GM21515 (cell line): ENCODE measurements at regions not wholly inside any gene's neighbourhood (a gene's known extent, or its start where the extent isn't known, plus 50 kb on each side); places are given as distances from the start of the nearest gene placed in this dataset.

Experiments
- ATAC-seq: cut with Tn5 transposase; IDR thresholded peaks from one replicate; pipeline ENCODE4 v1.9.1; 2021; ENCODE audit not compliant: unreplicated experiment

DNA sequence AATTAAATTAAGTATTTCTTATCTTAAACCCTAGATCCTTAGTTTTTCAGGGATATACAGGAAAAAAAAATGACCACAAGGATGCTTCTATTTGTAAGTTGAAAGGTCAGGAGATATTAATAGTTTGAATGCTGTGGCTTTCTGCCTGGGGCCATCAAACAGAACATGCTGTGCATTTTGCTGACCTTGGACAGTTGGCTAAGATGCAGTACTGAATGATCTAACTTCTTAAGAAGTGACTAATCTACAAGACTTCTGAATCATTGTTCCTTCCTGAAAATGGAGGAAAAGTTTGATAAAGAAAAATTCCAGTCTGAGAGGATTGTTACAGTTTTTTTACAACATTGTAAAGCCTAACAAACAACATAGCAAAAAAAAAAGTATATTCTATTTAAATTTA is 237.8 kb upstream of the JADE1 start:
- ATAC-seq = no peak

DNA sequence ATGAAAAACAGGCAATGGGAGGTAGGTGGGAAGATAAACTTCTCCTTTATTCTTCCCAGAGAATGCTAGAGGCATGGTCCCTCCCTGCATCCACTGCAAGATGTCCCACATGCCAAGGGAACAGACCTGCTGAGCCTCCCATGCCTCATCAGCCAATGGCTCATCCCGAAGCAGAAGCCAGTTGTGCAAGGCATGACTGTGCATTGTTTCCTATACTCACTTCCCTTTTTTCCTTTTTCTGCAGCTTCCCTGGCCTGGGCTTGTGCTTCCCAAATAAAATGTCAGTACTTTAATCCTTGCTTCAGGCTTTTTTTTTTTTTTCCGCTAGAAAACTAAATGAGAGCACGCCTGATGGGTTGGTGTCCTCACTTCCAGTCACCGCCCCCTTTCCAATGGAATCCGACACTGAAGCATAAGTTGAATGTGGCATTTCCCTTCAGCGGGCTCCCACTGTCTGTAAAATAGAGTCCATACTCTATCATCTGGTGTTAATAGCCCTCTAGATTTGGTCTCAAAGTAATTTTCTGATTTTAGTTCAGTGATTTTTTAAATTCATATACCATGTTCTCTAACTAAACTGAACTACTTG is 239.0 kb upstream of the JADE1 start:
- ATAC-seq = no peak

DNA sequence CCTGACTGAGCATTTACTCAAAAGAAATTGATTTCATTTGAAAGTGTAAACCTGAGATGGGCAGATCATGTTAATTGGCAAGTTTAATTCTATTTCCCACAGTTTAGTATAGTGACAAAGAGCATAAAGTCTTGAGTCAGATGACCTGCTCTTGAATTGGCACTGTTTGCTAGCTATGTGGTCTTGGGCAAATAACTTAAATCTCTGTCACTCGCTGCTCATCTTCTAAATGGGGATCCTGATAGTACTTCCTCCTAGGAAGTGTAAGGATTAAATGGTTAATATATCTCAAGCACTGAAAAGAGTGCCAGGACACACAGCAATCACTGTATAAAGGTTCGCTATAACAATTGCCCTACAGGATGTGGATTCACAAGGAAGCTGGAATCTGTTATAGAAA is 242.8 kb upstream of the JADE1 start:
- ATAC-seq = no peak

DNA sequence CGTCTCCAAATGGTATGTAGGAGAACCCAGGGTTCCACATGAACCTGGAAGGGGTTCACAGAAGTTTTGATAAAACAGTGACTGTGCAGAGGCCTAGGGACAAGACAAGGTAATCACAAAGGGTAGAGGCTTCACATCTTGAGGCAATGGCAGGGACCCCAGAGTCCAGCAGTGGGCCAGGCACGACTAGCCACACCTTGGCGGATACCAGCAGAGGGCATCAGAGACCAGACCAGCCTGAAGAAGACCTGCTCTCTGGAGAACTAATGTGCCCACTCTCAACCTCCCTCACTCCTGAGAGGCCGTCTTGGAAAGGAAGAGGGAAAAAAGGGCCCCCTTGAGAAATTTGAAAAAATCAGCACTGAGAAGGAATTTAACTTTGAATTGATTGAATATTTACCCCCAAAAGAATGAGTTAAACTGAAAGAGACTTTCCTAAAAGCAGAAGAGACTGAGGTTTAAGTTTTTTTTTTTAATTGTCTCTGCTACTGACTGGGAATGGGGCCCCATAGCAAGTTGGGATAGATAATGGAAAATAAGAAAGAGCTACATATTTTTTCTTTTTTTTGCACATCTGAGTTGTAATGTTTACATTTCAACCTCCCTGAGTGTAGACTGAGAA is 243.8 kb upstream of the JADE1 start:
- ATAC-seq = no peak

DNA sequence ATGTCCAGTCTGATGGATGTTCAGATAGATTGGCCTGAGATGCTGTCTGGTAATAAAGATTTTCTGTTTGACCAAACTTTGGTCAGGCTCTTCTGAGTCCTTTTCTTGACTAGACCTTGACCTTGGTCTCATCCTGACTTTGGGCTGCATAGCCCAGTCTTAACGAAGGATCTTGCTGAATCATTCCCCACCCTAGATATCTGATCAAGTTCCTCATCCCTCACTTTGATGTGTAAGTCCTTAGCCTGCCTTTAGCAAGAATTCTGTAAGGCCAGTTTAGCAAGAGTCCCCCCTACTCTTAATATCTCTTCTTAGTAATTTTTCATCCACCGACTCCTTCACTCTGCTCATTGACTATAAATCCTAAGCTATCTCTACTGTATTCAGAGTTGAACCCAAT is 244.4 kb upstream of the JADE1 start:
- no peak for ATAC-seq

DNA sequence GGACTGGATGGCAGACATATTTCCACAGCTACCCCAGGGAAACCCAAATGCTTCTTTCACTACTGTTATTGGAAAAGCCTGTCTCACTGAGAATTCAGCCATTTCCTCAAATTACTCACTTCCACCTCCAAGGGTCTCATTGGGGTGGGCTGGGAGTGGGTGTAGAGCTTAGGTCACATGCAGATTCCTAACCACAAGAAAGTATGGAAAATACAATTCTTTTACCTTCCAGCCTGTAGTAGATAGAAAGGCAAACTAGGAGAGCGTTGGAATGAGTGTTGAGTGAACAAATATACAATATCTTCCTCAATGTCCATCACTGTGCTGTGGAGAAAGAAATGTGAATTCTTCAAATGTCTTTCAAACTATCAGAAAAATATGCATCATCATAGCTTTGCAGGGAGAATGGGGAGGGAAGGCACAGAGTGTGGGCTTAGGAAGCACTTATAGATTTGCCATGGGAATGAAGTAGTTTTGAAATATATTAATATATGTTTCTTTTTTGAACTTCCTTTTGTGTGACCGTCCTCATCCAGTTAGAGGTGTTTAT is 245.3 kb upstream of the JADE1 start:
- no peak for ATAC-seq

DNA sequence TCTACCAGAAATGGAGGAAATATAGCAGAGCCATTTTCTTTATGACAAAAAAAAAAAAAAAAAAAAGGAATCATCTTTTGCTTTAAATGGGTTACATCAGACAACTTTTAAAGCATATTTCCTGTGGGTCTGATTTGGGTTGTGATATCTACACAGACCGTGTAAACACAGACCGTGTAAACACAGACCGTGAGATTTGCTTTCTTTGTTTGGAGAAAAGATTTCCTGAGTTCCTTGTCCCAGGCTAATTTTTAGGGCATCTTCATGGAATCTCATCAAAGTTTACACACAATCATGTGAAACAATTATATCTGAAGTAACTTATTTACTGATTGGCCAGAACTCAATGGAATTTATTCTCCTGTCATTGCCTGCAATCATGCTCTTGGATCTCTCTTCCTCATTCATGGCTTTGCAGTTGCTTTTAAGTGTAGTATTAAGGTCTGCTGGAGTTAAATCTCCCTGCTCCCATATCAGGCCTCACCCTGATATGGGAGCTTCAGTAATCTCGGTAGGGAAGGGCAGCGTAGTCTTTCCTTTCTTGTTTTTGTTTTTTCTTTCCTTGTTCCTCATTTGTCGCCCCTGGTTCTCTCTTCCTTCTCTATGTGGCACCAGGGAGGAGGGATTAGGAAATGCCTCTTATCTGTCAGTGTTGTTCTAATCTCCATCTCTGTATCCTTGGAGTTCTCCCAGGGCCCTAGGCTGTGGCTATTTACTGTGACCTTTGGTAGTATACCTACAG is 248.6 kb upstream of the JADE1 start:
- ATAC-seq = no peak

DNA sequence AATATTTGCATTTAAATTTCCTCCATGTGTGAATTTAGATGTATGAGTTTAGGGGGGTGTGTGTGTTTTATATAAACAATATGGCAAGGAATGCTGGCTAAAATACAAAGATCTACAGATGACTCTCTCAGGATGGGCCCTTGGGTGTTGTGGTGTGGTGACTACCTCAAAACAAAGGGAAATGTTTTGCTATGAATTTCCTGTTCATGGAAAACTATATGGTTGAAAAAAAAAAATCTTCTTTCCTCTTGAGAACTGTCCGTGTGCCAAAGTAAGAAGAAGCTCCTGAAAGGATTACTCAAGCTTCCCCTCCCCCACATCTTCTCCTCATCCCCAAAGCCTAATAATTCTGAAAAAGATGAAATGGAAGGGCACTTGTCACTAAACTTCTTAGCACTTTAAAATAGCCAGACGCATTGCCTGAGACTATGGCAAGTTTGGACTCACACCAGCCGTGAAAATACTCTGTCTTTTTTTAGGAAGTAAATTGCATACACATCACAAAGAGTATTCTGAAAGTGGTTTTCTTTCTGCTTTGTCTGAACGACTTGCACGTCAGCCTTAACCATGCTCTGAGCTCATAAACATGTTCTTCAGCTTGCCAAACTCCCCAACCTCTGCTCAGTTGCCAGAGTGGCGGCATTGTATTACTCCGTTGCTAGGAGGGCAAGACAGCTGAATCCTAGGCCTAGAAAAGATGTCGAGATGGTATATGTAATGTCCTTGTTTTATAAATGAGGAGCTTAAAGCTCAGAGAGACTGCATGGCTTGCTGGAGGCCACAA is 250.4 kb upstream of the JADE1 start:
- ATAC-seq = no peak

DNA sequence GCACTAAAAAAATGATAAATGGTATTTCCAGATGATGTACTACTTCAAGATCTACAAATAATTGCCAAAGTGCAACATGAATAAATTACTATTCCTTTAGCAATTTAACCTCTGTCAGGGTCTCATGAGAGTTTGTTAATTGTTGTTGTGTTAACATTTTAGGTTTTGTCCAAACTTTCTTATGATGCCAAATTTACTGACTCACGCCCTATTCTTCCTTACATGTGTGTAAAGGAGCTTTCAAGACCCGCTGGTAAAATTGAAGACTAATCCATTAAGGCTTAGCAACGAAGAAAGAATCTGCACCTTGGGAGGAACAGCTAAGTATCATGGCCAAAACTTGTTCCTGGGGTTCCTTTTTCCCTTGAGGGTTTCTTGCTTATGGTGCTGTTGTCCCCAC is 252.7 kb upstream of the JADE1 start:
- no peak for ATAC-seq

DNA sequence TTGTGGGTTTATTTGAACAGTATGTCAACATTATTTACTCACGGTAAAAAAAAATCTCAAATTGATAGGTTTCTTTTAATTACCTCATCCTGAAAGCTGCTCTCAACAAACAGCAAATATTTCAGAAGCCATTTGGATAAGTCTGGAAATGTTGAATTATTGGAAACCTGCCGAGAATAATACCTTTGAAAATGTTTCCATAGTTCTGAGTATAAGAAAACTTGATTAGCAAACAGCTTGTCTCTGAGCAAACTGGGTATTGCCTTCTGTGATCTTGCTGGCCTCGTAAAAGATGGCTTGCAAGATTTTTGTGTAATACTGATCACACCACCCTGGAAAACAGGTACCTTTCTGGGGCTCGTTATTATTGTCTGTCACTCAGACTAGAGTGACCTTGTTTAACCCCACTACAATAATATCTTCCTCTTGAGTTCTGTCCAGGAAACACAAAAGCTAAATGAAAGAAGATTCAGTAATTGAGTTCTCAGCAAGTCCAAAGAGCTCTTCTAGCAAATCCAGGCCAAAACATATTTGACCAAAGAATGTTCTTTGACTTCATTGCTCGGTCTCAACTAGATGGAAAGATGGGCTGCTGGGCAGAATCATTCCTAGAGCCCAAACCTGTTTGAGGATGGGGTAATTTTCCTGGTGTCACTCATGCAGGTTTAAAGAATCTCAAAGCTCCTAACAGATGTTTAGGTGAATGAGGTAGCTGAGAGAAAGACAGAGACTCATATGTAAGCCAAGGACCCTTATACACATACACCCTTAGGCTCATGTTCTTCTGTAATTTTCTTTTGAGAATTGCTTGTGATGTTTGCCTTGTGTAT is 255.6 kb upstream of the JADE1 start:
- no peak for ATAC-seq

DNA sequence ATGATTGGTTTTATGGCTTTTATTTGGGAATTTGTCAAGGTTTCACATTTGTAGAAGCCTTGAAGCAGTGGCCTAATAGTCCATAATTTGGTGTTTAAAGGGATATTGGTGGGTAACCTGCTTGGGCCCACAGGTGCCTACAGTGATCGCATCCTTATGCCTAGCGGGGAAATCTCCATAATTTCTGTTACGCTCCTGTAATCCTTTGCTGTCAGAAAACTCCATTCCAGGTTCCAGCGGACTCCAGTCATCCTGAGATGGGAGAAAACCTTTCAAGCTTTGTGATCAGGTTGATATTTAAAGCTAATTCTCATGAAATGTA is 257.0 kb upstream of the JADE1 start:
- no peak for ATAC-seq

DNA sequence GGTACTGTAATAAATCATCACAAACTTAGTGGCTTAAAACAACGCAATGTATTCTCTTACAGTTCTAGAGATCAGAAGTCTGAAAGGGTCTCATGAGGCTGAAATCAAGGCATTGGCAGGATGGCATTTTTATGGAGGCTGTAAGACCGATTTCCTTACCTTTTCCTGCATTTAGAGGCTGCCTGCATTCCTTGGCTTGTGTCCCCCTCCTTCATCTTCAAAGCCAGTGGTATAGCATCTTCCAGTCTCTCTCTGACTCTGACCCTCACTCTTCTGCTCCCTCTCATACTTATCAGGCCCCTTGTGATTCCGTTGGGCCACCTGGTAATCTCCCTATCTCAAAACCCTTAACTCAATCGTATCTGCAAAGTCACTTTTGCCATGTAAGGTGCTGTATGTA is 258.2 kb upstream of the JADE1 start:
- ATAC-seq = no peak

DNA sequence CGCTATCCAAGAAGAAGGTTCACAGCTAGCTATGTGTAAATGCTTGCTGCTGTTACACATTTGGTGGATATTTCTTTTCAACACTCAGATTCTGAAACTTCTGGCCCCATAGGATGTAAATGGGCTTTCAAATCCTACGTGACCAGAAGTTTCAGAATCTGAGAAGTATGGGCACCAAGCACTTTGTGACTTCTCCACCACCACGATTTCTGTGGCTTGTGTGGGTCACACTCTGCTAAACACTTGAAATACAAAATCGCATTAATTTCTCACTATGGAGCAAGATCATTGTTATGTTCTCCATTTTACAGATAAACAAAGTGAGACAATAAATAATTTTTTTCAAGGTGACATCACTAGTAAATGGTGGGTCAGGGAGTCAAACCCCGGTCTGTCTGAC is 259.4 kb upstream of the JADE1 start:
- ATAC-seq = no peak

DNA sequence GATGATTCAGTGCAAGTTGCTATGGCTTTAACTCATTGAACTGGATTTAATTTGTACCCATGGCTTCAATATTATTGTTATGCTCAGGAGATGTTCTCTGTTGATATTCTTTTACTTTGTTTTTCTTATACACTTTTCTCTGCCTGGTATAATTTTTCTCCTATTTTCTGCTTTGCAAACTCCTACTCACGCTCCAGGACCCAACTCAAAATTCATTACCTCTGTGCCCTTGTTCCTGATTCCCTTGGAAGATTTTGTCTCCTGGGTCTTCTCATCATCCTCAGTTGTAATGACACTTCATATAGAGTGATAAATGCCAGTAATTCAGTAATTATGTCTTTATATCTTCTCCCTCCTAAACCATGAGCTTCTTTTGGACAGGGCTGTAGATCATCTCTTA is 259.9 kb upstream of the JADE1 start:
- ATAC-seq = no peak

DNA sequence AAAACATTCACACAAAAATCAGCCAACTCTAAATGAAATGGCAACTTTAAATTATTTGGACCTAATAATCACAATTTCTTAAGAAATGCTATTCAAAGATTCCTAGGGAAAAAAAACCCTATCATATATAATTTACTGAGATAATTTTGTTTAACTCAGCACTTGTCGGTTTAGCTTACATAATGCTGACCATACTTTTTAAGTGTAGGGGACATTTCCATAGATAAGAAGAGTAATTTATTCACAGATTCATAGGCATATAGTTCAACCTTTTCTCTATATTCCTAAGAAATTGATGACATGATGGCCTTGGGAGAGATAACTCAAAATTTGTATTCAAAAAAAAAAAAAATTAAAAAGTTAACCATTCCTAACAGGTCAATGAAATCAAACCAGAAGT is 260.8 kb upstream of the PGRMC2 start:
- ATAC-seq = no peak

DNA sequence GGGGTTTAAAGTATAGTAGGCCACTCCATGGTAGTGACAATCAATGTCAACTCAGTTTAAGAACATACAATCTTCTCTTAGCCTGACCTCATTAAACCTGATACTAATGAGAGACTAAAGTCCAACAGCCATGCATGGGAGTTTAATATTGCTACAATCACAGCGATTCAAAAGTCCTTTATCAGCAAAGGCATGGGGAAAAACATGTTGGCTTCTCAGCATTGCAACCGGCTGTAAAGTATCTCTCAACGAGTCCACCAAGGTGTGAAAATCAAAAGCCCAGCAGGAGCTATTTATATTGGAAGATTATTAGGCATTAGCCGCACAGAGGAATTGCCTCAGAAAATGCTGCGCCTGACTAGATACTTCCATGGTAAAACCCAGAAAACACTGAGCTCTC is 256.7 kb upstream of the PGRMC2 start:
- no peak for ATAC-seq

DNA sequence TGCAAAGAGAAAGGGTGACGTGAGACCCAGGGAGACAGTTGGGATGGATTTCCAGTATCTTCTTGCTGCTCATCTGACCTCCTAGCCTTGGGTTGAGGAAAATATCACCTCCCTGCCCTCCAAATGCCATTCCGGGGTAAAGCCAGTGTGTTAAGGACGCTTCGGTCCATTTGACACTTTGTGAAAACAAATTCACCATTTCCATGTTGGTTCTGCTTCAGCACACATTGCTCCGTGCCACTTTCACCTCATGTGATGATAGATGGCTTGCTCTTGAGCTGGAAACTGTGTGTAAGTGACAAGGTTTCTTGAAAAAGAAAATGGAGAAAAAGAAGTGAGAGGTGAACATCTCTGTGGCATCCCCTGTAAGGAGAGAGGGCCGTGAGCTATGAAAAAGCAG is 256.1 kb upstream of the PGRMC2 start:
- no peak for ATAC-seq

DNA sequence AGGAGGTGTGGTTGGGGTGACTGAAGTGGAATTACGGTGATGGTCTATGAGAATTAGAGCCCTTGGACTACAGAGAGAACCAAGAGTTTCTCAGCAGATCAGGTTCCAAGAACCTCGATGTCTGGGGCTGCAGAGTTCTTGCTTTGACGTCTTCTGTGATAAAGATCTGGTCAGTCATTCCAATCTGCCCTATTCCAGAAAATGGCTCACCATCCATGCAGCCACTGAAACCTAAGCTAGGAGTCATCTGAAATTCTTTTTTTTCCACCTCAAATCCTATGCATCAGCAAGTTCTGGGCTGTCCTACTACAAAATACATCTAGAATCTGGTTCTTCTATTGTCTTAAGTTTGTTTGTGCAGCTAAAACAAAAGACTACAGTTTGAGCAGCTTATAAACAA is 254.4 kb upstream of the PGRMC2 start:
- no peak for ATAC-seq

DNA sequence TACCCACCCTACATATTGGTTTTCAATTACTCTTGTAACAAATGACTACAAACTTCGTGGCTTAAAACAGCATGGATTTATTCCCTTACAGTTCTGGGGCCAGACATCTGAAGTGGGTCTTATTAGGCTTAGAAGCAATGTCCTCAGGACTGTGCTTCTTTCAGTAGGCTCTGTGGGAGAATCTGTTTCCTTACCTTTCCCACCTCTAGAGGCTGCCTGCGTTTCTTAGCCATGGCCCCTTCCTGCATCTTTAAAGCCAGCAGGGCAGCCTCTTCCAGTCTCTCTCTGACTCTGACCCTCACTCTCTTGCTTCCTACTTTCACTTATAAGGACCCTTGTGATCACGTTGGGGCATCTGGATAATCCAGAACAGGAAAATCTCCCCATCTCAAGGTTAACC is 252.5 kb upstream of the PGRMC2 start:
- ATAC-seq = no peak

DNA sequence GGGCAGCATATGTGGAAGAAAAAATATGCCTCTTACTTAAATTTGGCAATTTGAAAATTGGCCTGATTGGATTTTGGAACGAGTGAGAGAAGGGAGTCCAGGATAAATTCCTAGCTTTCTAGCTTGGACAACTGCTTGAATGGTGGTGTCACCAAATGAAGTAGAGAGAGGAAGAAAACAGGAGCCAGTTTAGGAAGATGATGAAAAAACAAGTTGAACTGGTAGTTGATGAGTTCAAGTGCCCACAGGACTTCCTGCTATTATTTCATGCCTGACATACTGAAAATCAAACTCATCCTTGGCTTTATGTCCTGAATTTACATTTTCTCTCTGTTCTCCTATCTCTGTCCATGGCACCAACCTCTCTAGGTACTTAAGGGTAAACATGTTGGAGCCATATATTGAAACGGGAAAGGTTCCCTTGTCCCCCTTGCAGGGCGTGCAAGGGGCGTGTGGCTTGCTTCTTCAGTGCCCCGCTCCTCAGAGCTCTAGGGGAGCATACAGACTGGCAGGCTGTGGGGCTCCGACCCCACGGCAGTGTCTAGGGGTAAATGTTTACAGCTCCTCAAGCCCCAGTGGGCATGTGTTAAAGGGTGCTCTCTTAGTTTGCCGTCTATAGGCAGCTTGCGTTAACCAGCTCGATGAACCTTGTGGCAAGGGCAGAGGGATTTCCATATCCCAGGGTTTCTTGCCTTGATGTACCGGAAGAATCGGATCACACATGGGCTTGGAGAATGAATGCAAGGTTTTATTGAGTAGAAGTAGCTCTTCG is 250.7 kb upstream of the PGRMC2 start:
- ATAC-seq = no peak
